HG02870 (cell line): ENCODE measurements at regions not wholly inside any gene's neighbourhood (a gene's known extent, or its start where the extent isn't known, plus 50 kb on each side); places are given as distances from the start of the nearest gene placed in this dataset.

ENCODE experiments used
- ATAC-seq: cut with Tn5 transposase; IDR thresholded peaks from one replicate; pipeline ENCODE4 v1.9.1; 2021; ENCODE audit warnings: mild to moderate bottlenecking, moderate library complexity; ENCODE audit not compliant: unreplicated experiment

- ATAC-seq = no peak
Observed at GRCh38 chr13:90170208-90170607, 1177.3 kb upstream of the MIR17HG start.

GRCh38 chr13:90171649-90172048, 1175.8 kb upstream of the MIR17HG start:
- no peak for ATAC-seq

GRCh38 chr13:90177512-90177911, 1170.0 kb upstream of the MIR17HG start:
- ATAC-seq = no peak

GRCh38 chr13:90184355-90184754, 1163.1 kb upstream of the MIR17HG start:
- ATAC-seq = no peak

- no peak for ATAC-seq
Observed at GRCh38 chr13:90185734-90186133, 1161.8 kb upstream of the MIR17HG start.

GRCh38 chr13:90187478-90188350, 1159.8 kb upstream of the MIR17HG start:
- no peak for ATAC-seq

- no peak for ATAC-seq
Observed at GRCh38 chr13:90188351-90188636, 1159.2 kb upstream of the MIR17HG start.

GRCh38 chr13:90197722-90198121, 1149.8 kb upstream of the MIR17HG start:
- no peak for ATAC-seq

GRCh38 chr13:90201202-90201601, 1146.3 kb upstream of the MIR17HG start:
- no peak for ATAC-seq

GRCh38 chr13:90201676-90202460, 1145.6 kb upstream of the MIR17HG start:
- no peak for ATAC-seq

GRCh38 chr13:90205081-90205480, 1142.4 kb upstream of the MIR17HG start:
- ATAC-seq = no peak

- no peak for ATAC-seq
Observed at GRCh38 chr13:90205911-90206310, 1141.6 kb upstream of the MIR17HG start.

- ATAC-seq = no peak
Observed at GRCh38 chr13:90217275-90217674, 1130.2 kb upstream of the MIR17HG start.

- no peak for ATAC-seq
Observed at GRCh38 chr13:90222758-90223157, 1124.7 kb upstream of the MIR17HG start.

GRCh38 chr13:90230311-90230710, 1117.2 kb upstream of the MIR17HG start:
- ATAC-seq = no peak

- ATAC-seq = no peak
Observed at GRCh38 chr13:90232291-90232690, 1115.2 kb upstream of the MIR17HG start.

- no peak for ATAC-seq
Observed at GRCh38 chr13:90233933-90234672, 1113.4 kb upstream of the MIR17HG start.

- no peak for ATAC-seq
Observed at GRCh38 chr13:90237852-90238251, 1109.6 kb upstream of the MIR17HG start.

GRCh38 chr13:90238413-90238812, 1109.1 kb upstream of the MIR17HG start:
- ATAC-seq = no peak

- ATAC-seq = no peak
Observed at GRCh38 chr13:90239130-90239529, 1108.4 kb upstream of the MIR17HG start.

GRCh38 chr13:90246005-90246404, 1101.5 kb upstream of the MIR17HG start:
- ATAC-seq = no peak
